ENCODE measurements at regions not wholly inside any gene's neighbourhood (a gene's known extent, or its start where the extent isn't known, plus 50 kb on each side); places are given as distances from the start of the nearest gene placed in this dataset.
"Not testable (repeated sequence)": the region's sequence is repeated elsewhere in the genome, so short reads cannot be mapped to it uniquely, and the experiment has no call there.

DNA sequence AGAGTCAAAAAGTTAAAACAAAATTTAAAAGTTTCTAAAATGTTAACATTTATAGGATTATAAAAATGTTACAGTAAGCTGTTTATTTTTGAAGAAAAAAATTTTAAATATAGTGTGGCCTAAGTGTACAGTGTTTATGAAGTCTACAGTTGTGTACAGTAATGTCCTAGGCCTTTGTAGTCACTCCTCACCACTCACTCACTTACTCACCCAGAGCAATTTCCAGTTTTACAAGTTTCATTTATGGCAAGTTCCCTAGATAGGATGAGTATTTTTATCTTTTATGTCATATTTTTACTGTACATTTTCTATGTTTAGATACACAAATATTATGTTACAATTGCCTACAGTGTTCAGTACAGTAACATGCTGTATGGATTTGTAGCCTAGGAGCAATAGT lies 419.9 kb downstream of the ARL4A start:
- no peak for DNase-seq (ENCODE audit: low read depth in 4 of 6, low spot score in 6 of 6)
- Histone ChIP-seq H3K4me1 (ENCODE audit: control insufficient read depth, insufficient read depth, low read length) (no peaks in the 10 kb centered on the region), H3K36me3 (ENCODE audit: control insufficient read depth, insufficient read depth, low read length) (no peaks in the 10 kb centered on the region), H3K27me3 (ENCODE audit: control insufficient read depth, insufficient read depth, low read length) (no peaks in the 10 kb centered on the region), H3K9me3 (ENCODE audit: control insufficient read depth, insufficient read depth, low read length) (no peaks in the 10 kb centered on the region), H3K27ac (ENCODE audit: low read depth, low read length) (no peak overlapping the region), H3K4me3 (ENCODE audit: low read depth, low read length) (no peak overlapping the region)

DNA sequence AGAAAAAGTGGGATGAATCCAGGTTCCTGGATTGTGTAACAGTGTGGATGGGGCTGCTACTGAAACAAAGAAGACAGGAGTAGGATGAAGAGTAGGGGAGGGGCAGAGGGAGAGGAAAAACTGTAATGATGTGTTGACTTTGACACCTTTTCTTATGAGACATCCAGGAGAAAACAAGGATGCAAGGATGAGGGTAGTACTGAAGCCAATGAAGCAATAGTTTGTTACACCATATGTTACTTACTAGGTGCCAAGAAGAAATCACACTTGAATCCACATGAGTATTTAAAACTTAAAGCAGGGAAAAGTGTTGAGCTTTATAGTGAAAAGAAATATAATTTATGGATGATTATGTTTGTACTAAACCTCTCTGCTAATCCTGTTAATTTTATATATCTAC lies 420.6 kb downstream of the ARL4A start:
- no peak overlapping the region for H3K27ac ChIP-seq (ENCODE audit: low read depth, low read length)
- H3K36me3 ChIP-seq (ENCODE audit: control insufficient read depth, insufficient read depth, low read length): no peaks in the 10 kb centered on the region
- H3K9me3 ChIP-seq (ENCODE audit: control insufficient read depth, insufficient read depth, low read length): no peaks in the 10 kb centered on the region
- peak in 1 of 6 donors; percentile 61 for DNase-seq (ENCODE audit: low read depth in 4 of 6, low spot score in 6 of 6)
- H3K4me1 ChIP-seq (ENCODE audit: control insufficient read depth, insufficient read depth, low read length): no peaks in the 10 kb centered on the region
- H3K27me3 ChIP-seq (ENCODE audit: control insufficient read depth, insufficient read depth, low read length): no peaks in the 10 kb centered on the region
- H3K4me3 ChIP-seq (ENCODE audit: low read depth, low read length): no peak overlapping the region

DNA sequence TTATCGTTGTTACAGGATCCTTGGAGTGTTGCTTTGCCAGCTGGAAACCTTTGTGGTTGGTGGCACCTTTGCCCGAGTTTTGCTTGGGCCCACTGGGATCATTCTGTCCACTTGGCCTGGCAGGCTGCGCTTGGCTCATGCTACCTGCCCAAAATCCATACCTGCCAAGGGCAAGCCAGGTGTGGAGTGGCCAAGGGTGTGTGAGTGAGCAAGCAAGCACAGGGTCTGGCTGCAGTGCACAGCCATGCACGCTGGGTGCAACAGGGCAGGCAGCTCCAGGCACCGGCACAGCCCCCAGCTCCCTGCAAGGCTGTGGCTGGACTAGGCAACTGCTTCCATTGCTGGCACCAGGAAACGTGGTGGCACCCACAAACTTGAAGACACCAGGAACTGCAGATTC lies 421.8 kb downstream of the ARL4A start:
- Histone ChIP-seq H3K27ac (ENCODE audit: low read depth, low read length) (no peak overlapping the region), H3K9me3 (ENCODE audit: control insufficient read depth, insufficient read depth, low read length) (no peaks in the 10 kb centered on the region), H3K4me3 (ENCODE audit: low read depth, low read length) (no peak overlapping the region), H3K36me3 (ENCODE audit: control insufficient read depth, insufficient read depth, low read length) (no peaks in the 10 kb centered on the region), H3K4me1 (ENCODE audit: control insufficient read depth, insufficient read depth, low read length) (no peaks in the 10 kb centered on the region), H3K27me3 (ENCODE audit: control insufficient read depth, insufficient read depth, low read length) (no peaks in the 10 kb centered on the region)
- WGBS (ENCODE audit: insufficient coverage): 94% methylated on average over 6 of the region's 6 CpGs
- no peak for DNase-seq (ENCODE audit: low read depth in 4 of 6, low spot score in 6 of 6)

DNA sequence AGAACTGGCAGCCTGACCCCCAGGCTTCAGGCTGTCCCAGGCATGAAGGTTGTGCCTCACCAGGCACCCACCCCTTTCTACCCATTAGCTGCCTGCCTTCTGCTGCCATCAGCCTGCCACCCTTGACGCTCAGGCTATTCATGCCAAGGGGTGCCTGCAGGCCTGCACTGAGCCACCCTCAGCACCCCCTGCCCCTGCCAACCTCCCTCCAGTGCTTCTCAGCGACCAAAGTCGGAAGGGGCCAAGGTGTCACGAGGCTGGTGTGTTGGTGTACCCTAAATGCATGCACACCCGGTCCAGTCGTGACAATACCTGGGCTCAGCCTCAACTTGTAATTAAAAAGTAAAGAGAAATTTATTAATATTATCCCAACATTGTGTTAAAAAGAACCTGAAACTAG lies 422.7 kb downstream of the ARL4A start:
- Histone ChIP-seq H3K9me3 (ENCODE audit: control insufficient read depth, insufficient read depth, low read length) (no peaks in the 10 kb centered on the region), H3K36me3 (ENCODE audit: control insufficient read depth, insufficient read depth, low read length) (no peaks in the 10 kb centered on the region), H3K27me3 (ENCODE audit: control insufficient read depth, insufficient read depth, low read length) (no peaks in the 10 kb centered on the region), H3K27ac (ENCODE audit: low read depth, low read length) (no peak overlapping the region), H3K4me1 (ENCODE audit: control insufficient read depth, insufficient read depth, low read length) (no peaks in the 10 kb centered on the region), H3K4me3 (ENCODE audit: low read depth, low read length) (no peak overlapping the region)
- WGBS (ENCODE audit: insufficient coverage): 100% methylated on average over 1 of the region's 6 CpGs
- DNase-seq (ENCODE audit: low read depth in 4 of 6, low spot score in 6 of 6): no peak

DNA sequence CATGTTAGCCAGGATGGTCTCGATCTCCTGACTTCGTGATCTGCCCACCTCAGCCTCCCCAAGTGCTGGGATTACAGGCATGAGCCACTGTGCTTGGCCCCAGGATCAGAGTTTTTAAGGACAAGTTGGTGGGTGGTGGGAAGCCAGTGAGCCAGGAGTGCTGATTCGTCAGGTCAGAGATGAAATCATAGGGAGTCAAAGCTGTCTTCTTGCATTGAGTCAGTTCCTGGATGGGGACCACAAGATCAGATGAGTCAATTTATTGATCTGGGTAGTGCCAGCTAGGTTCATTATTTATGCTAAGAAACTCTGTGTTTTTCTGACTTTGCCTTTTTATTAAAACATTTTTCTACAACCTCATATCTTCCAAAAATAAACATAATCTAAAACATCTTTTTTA lies 423.8 kb downstream of the ARL4A start:
- H3K27me3 ChIP-seq (ENCODE audit: control insufficient read depth, insufficient read depth, low read length): no peaks in the 10 kb centered on the region

DNA sequence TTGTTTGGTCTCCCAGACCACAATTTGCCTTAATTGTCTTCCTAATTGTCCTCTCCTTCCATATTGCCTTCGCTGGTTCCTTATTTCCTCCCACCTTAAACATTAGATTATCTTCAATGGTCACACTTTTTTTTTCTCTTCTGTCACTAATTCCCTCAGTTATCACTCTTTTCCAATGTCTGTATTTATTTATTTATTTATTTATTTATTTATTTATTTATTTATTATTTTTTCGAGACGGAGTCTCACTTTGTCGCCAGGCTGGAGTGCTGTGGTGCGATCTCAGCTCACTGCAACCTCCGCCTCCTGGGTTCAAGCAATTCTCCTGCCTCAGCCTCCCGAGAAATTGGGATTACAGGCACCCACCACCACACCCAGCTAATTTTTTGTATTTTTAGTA lies 426.8 kb downstream of the ARL4A start:
- not testable (repeated sequence) for H3K36me3 ChIP-seq (ENCODE audit: control insufficient read depth, insufficient read depth, low read length); H3K27me3 ChIP-seq (ENCODE audit: control insufficient read depth, insufficient read depth, low read length); H3K9me3 ChIP-seq (ENCODE audit: control insufficient read depth, insufficient read depth, low read length); DNase-seq (ENCODE audit: low read depth in 4 of 6, low spot score in 6 of 6); H3K4me3 ChIP-seq (ENCODE audit: low read depth, low read length); H3K4me1 ChIP-seq (ENCODE audit: control insufficient read depth, insufficient read depth, low read length); H3K27ac ChIP-seq (ENCODE audit: low read depth, low read length)
- WGBS (ENCODE audit: insufficient coverage): 100% methylated on average over 2 of the region's 7 CpGs

More for the DNA sequence above, 423.8 kb downstream of the ARL4A start:
- no peak overlapping the region for H3K27ac ChIP-seq (ENCODE audit: low read depth, low read length)
- no peaks in the 10 kb centered on the region for H3K4me1 ChIP-seq (ENCODE audit: control insufficient read depth, insufficient read depth, low read length)
- no peaks in the 10 kb centered on the region for H3K36me3 ChIP-seq (ENCODE audit: control insufficient read depth, insufficient read depth, low read length)
- DNase-seq (ENCODE audit: low read depth in 4 of 6, low spot score in 6 of 6): no peak
- WGBS (ENCODE audit: insufficient coverage): 100% methylated on average over 1 of the region's 3 CpGs
- H3K4me3 ChIP-seq (ENCODE audit: low read depth, low read length): no peak overlapping the region
- H3K9me3 ChIP-seq (ENCODE audit: control insufficient read depth, insufficient read depth, low read length): no peaks in the 10 kb centered on the region

DNA sequence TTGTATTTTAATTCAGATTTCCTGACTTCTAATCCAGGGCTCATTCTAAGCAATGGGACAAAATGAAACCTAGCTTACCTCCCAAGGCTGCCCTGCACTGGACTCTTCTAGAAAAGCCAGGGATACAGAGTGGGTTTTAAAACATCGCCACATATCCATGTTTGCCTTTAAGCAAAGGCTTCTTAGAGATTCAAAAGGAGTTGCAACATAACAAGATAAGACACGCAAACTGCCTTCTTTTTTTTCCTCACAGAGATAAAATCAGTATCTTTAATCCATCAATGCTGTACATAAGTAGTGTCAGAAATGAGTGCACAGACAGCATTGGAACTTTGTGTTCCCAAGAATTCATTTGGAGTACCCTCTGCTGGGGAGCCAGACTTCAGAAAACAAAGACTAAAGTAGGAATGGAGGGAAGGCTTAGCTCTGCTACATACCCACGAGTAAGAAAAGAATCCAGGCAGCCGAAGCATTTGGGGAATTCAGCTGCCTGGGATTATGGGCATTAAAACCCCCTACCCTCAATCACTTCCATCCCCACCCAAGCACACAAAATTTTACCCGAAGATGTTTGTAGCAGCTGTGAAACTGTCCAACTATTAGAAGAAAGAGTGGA lies 427.8 kb downstream of the ARL4A start:
- H3K9me3 ChIP-seq (ENCODE audit: control insufficient read depth, insufficient read depth, low read length): no peaks in the 10 kb centered on the region
- no CpG with 5 or more reads among the region's 5 CpGs for WGBS (ENCODE audit: insufficient coverage)
- no peaks in the 10 kb centered on the region for H3K27me3 ChIP-seq (ENCODE audit: control insufficient read depth, insufficient read depth, low read length)
- H3K27ac ChIP-seq (ENCODE audit: low read depth, low read length): no peak overlapping the region
- H3K4me3 ChIP-seq (ENCODE audit: low read depth, low read length): no peak overlapping the region
- peak in 1 of 6 donors; percentile 27 for DNase-seq (ENCODE audit: low read depth in 4 of 6, low spot score in 6 of 6)
- no peaks in the 10 kb centered on the region for H3K4me1 ChIP-seq (ENCODE audit: control insufficient read depth, insufficient read depth, low read length)
- no peaks in the 10 kb centered on the region for H3K36me3 ChIP-seq (ENCODE audit: control insufficient read depth, insufficient read depth, low read length)

DNA sequence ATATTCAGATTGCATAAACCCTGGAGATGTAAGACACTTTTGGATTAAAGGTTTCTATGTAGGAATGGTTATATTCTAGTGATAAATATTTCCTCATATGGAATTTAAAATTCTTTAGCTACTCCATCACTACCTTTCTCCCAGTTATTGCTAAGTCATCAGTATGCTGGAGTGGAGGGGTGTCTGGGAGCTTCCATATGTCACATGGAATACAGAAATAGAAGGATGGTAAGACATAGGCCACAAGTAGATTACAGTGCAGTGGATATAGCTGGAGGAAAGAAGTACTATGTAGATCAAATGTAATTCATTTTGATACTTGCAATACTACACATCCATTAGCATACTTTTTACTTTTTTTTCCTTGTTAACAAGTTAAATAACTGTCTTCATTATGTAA lies 428.4 kb downstream of the ARL4A start:
- DNase-seq (ENCODE audit: low read depth in 4 of 6, low spot score in 6 of 6): no peak
- H3K4me1 ChIP-seq (ENCODE audit: control insufficient read depth, insufficient read depth, low read length): no peaks in the 10 kb centered on the region
- no peak overlapping the region for H3K27ac ChIP-seq (ENCODE audit: low read depth, low read length)
- H3K36me3 ChIP-seq (ENCODE audit: control insufficient read depth, insufficient read depth, low read length): no peaks in the 10 kb centered on the region
- H3K27me3 ChIP-seq (ENCODE audit: control insufficient read depth, insufficient read depth, low read length): no peaks in the 10 kb centered on the region
- H3K4me3 ChIP-seq (ENCODE audit: low read depth, low read length): no peak overlapping the region
- H3K9me3 ChIP-seq (ENCODE audit: control insufficient read depth, insufficient read depth, low read length): no peaks in the 10 kb centered on the region

DNA sequence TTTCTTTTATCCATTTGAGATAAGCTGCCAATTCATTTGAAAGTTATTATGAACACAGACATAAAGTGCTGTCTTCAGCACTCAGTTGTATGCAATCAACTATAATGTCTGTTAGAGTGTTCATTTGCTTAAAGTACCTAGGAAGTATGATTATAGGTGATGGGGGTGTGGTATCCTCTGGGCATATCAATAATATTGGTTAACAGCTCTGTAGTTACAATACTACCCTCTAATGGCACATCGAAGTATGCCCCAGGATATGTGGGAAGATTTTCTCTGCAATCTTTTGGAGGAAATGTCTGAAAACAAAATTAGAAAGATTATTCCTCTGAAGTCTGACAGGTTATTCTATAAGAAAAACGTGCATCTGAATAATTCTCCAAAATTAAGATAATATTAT lies 429.7 kb downstream of the ARL4A start:
- H3K27ac ChIP-seq (ENCODE audit: low read depth, low read length): no peak overlapping the region
- no peaks in the 10 kb centered on the region for H3K4me1 ChIP-seq (ENCODE audit: control insufficient read depth, insufficient read depth, low read length)
- DNase-seq (ENCODE audit: low read depth in 4 of 6, low spot score in 6 of 6): peak in 1 of 6 donors; percentile 61
- WGBS (ENCODE audit: insufficient coverage): no CpG with 5 or more reads among the region's 2 CpGs
- H3K9me3 ChIP-seq (ENCODE audit: control insufficient read depth, insufficient read depth, low read length): no peaks in the 10 kb centered on the region
- H3K4me3 ChIP-seq (ENCODE audit: low read depth, low read length): no peak overlapping the region
- no peaks in the 10 kb centered on the region for H3K36me3 ChIP-seq (ENCODE audit: control insufficient read depth, insufficient read depth, low read length)
- no peaks in the 10 kb centered on the region for H3K27me3 ChIP-seq (ENCODE audit: control insufficient read depth, insufficient read depth, low read length)

DNA sequence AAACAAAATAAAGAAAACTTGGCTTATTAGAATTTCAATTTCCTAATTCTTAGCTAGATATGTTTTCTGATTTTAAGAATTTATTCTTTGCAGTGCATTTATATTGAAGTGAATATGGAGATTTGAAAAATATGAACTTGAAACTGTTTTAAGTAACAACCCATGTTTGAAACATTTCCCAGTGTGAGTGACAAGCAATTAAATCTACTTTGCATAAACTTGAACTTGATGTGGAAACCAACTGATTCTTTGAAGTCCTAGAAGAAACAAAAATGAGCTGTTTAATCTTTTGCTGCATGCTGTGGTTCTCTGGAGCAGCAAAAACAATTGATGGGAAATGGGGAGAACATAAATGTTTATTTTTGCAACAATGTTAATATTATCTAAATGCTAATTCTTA lies 430.2 kb downstream of the ARL4A start:
- Histone ChIP-seq H3K9me3 (ENCODE audit: control insufficient read depth, insufficient read depth, low read length) (no peaks in the 10 kb centered on the region), H3K4me1 (ENCODE audit: control insufficient read depth, insufficient read depth, low read length) (no peaks in the 10 kb centered on the region)
- DNase-seq (ENCODE audit: low read depth in 4 of 6, low spot score in 6 of 6): peak in 1 of 6 donors; percentile 54

More for the DNA sequence above, 430.2 kb downstream of the ARL4A start:
- Histone ChIP-seq H3K27me3 (ENCODE audit: control insufficient read depth, insufficient read depth, low read length) (no peaks in the 10 kb centered on the region), H3K4me3 (ENCODE audit: low read depth, low read length) (no peak overlapping the region), H3K27ac (ENCODE audit: low read depth, low read length) (no peak overlapping the region), H3K36me3 (ENCODE audit: control insufficient read depth, insufficient read depth, low read length) (no peaks in the 10 kb centered on the region)
